Testis (tissue), 2 donors: ENCODE measurements at regions not wholly inside any gene's neighbourhood (a gene's known extent, or its start where the extent isn't known, plus 50 kb on each side); places are given as distances from the start of the nearest gene placed in this dataset.

Source experiments
- DNase-seq: peaks from one replicate; pipeline ENCODE4 v3.0.0-alpha.2; 2019
- H3K27ac ChIP-seq, 2 donors: fragments of 200-600 bp; sonication (generic); one replicate each; pipeline ENCODE4 v1.5.1; 2019
- H3K27me3 ChIP-seq: fragments of 200-600 bp; sonication (generic); one replicate; pipeline ENCODE4 v1.5.1; 2019
- H3K36me3 ChIP-seq: fragments of 200-600 bp; sonication (generic); one replicate; pipeline ENCODE4 v1.5.1; 2017; ENCODE audit warnings: low read depth; ENCODE audit errors: missing control alignments
- H3K4me1 ChIP-seq: fragments of 200-600 bp; sonication (generic); one replicate; pipeline ENCODE4 v1.5.1; 2019
- H3K4me3 ChIP-seq, 2 donors: fragments of 200-600 bp; sonication (generic); one replicate each; pipeline ENCODE4 v1.5.1; 2017 to 2019
- H3K9me3 ChIP-seq: fragments of 200-600 bp; sonication (generic); one replicate; pipeline ENCODE4 v1.5.1; 2017
- POLR2A ChIP-seq: fragments of 450-650 bp; IDR thresholded peaks from one replicate; pipeline ENCODE4 v1.6.1; 2017; ENCODE audit warnings: antibody characterized with exemption, mild to moderate bottlenecking, moderate library complexity
- WGBS, 2 donors: methylation state at CpG; one replicate each; pipeline ENCODE4 v1.1.5; 2018; 5-methylcytosine and 5-hydroxymethylcytosine counted together
- intact Hi-C: fragments of 100-400 bp; cut with DNase I; formaldehyde crosslinking; loops from one replicate; pipeline ENCODE4 v1.15.1; 2023; ENCODE audit warnings: low total_unique reads
- TF ChIP-seq, protein P1 (sequence below), 3 experiments: fragments of 450-650 bp in 2 of 3; fragments of 200-600 bp in 1 of 3; sonication (generic) in 1 of 3; IDR thresholded peaks; one replicate each; pipeline ENCODE4 v1.5.1; 2016 to 2019; ENCODE audit warnings: antibody characterized with exemption in 3 of 3, mild to moderate bottlenecking in 2 of 3, moderate library complexity in 1 of 3

DNA sequence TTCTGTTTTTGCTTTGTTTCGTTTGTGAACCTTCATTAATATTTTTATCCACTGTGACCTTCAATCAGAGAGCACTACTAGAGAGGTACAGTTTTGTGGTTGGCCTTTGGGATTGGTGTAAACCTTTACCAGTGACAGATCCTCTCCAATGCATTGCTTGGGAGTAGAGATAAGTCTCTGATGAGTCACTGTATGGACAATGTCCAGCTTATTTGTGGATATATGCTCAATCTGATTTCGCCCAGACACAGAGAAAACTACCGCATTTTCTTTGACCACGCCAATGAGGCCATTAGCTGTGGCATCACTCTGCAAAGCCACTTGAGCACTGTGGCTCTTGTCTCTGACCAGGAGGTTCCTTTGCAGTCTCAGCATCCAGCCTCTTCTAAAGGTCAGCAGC is 964.7 kb downstream of the TUSC7 start:
- WGBS, 2 donors = 99 to 100% methylated on average over 4 of the region's 4 CpGs
- Histone ChIP-seq H3K36me3 (no peaks in the 10 kb centered on the region), H3K27me3 (no peaks in the 10 kb centered on the region), H3K9me3 (no peaks in the 10 kb centered on the region), H3K4me1 (no peaks in the 10 kb centered on the region), H3K4me3 (no peak overlapping the region), H3K27ac (no peak overlapping the region)
- TF ChIP-seq, protein P1, sequence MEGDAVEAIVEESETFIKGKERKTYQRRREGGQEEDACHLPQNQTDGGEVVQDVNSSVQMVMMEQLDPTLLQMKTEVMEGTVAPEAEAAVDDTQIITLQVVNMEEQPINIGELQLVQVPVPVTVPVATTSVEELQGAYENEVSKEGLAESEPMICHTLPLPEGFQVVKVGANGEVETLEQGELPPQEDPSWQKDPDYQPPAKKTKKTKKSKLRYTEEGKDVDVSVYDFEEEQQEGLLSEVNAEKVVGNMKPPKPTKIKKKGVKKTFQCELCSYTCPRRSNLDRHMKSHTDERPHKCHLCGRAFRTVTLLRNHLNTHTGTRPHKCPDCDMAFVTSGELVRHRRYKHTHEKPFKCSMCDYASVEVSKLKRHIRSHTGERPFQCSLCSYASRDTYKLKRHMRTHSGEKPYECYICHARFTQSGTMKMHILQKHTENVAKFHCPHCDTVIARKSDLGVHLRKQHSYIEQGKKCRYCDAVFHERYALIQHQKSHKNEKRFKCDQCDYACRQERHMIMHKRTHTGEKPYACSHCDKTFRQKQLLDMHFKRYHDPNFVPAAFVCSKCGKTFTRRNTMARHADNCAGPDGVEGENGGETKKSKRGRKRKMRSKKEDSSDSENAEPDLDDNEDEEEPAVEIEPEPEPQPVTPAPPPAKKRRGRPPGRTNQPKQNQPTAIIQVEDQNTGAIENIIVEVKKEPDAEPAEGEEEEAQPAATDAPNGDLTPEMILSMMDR (IDR thresholded peaks at IDR 0.05) = no peak
- no peak for TF ChIP-seq POLR2A
- DNase-seq = no peak
- intact Hi-C loops = no loop called here

DNA sequence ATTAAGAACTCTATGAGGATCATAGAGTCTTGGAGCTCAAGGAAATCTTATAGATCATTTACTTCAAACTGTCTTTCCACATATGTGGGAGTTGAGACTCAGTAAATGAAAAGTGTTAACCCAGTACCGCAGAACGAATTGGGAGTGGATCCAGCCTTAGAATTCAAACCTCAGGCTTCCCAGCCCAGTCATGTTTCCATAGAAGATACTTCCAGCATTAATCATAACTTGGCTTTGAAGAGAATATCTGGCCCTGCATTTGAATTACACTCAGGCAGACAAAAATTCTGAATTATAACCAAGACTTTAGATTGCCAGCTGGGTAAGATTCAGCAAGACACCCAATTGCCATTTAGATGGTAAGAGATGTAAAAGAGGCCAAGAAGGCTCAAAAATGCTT is 972.0 kb downstream of the TUSC7 start:
- TF ChIP-seq, protein P1 (IDR thresholded peaks at IDR 0.05) = no peak
- no peak for TF ChIP-seq POLR2A
- no peaks in the 10 kb centered on the region for H3K9me3 ChIP-seq
- no peaks in the 10 kb centered on the region for H3K36me3 ChIP-seq
- no peak for DNase-seq
- intact Hi-C loops = no loop called here
- H3K27ac ChIP-seq = no peak overlapping the region
- no peaks in the 10 kb centered on the region for H3K4me1 ChIP-seq
- no peak overlapping the region for H3K4me3 ChIP-seq
- H3K27me3 ChIP-seq = no peaks in the 10 kb centered on the region
- 75 to 80% methylated on average over 2 of the region's 2 CpGs for WGBS, 2 donors

DNA sequence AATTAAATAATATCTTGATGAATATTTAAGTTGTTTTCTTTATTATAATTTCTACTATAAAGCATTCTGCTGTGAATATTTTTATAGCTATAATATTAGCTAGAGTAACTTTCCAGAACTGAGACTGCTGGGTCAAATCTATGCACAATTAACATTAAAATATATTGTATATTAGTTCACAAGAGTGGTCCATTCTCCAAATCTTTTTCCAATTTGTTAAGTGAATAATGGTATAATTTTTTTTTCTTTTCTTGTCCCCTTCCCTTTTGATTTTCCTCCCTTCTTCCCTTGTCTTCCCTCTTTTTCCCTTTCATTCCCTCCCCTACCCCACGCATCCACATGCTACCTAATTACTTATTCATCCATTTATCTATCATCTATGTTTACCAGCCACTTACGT is 977.5 kb downstream of the TUSC7 start:
- no peak overlapping the region for H3K27ac ChIP-seq
- intact Hi-C loops = no loop called here
- 94% methylated on average over 2 of the region's 2 CpGs for WGBS, 2 donors

DNA sequence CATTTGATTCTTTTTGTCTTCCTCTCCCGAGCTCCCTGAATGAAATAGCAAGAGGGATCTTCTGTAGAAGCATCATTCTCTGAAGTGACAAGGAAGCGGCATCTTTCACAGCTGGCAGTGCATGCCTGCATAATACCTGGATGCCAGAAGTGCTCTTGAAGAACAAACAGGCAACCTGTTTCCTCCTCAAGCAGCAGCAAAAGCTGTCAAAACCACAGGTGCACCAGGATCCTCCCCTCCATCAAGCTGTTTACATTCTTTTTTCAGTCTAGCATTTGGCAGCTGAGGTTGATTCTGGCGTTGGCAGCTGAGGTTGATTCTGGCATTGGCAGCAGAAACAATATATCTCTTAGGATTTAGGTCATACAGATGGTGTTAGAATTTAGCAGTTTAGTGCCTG is 979.0 kb downstream of the TUSC7 start:
- 80 to 87% methylated on average over 3 of the region's 3 CpGs for WGBS, 2 donors
- Histone ChIP-seq H3K36me3 (no peaks in the 10 kb centered on the region), H3K27me3 (no peaks in the 10 kb centered on the region), H3K9me3 (no peaks in the 10 kb centered on the region), H3K27ac (no peak overlapping the region), H3K4me1 (no peaks in the 10 kb centered on the region), H3K4me3 (no peak overlapping the region)
- TF ChIP-seq POLR2A = no peak
- TF ChIP-seq, protein P1 (IDR thresholded peaks at IDR 0.05) = no peak
- intact Hi-C loops = no loop called here
- no peak for DNase-seq

More for the DNA sequence above, 977.5 kb downstream of the TUSC7 start:
- TF ChIP-seq POLR2A = no peak
- TF ChIP-seq, protein P1 (IDR thresholded peaks at IDR 0.05) = no peak
- Histone ChIP-seq H3K27me3 (no peaks in the 10 kb centered on the region), H3K4me1 (no peaks in the 10 kb centered on the region), H3K9me3 (no peaks in the 10 kb centered on the region), H3K4me3 (no peak overlapping the region), H3K36me3 (no peaks in the 10 kb centered on the region)
- DNase-seq = no peak

DNA sequence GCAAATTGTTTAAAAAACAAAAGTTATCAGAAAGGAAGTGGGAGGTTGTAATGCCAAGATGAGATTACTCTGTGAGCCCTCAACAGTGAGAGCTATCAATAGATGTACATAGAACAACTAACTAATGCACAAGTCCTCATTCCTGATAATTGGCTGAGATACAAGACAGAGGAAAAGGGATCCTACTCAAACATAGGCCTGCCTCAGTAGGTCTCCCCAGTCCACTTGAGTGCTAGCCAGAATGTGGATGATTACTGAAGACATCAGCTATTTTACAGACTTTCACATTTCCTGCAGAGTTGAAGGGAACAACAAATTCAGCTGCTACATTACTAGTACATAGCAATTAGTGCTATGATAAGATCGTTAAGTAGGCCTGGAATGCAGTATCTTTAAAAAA is 981.9 kb downstream of the TUSC7 start:
- Histone ChIP-seq H3K27ac (no peak overlapping the region), H3K9me3 (no peaks in the 10 kb centered on the region), H3K4me1 (no peaks in the 10 kb centered on the region), H3K27me3 (no peaks in the 10 kb centered on the region), H3K4me3 (no peak overlapping the region), H3K36me3 (no peaks in the 10 kb centered on the region)
- no peak for TF ChIP-seq POLR2A
- TF ChIP-seq, protein P1 (IDR thresholded peaks at IDR 0.05) = no peak
- WGBS, 2 donors = 48 to 50% methylated on average over 1 of the region's 1 CpG
- intact Hi-C loops = no loop called here
- DNase-seq = no peak
